ENCODE measurements at regions not wholly inside any gene's neighbourhood (a gene's known extent, or its start where the extent isn't known, plus 50 kb on each side); places are given as distances from the start of the nearest gene placed in this dataset.

DNA sequence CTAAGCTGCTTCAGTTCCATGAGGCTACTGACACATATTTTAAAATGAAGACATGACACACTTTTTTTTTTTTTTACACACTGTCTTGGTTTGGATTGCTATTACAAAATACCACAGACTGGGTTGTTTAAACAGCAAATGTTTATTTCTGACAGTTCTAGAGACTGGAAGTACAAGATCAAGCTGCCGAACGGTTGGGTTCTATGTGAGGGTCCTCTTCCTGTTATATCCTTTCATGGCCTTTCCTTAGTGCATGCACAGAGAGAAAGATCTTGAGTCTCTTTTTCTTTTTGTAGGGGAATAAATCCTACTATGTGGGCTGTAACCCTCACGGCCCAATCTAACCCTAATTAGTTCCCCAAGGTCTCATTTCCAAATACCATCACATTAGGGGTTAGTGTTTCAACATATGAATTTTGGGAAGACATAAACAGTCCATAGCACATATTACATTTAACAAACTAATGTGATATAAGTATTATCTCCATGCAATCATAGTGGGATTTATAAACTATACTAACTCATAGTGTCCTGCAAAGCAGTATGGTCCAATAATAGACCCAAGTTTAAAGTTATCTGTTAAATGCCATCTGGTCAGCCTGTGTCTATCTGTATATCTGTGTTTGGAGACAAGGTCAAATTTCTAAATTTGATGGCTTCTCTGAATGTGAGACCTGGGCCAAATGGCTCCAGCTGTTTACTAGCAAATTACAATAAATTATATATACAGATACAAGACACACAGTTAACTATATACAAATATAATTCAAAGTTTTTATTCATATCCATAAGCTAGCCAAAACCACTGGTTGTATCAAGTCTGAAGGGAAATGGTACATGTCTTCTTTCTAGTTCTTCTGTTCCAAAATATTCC lies 90.3 kb upstream of the NREP start:
- TF ChIP-seq CTCF (IDR thresholded peaks at IDR 0.05; ENCODE audit: insufficient read depth in 1 of 2, low read depth in 1 of 2, low read length in 1 of 2, severe bottlenecking in 1 of 2, unreplicated experiment in 1 of 2): no peak
- peaks cover 10% of the 10 kb centered on the region for H3K27me3 Mint-ChIP-seq (ENCODE audit: insufficient read depth, unreplicated experiment)
- Histone ChIP-seq H3K36me3 (ENCODE audit: control insufficient read depth, insufficient read depth, low read length) (no peaks in the 10 kb centered on the region), H3K9me3 (no peaks in the 10 kb centered on the region), H3K27me3 (replicated peaks; ENCODE audit: control insufficient read depth, insufficient read depth, low read length) (no peaks in the 10 kb centered on the region), H3K4me1 (no peaks in the 10 kb centered on the region), H3K4me3 (ENCODE audit: low read depth, low read length) (no peak overlapping the region)
- no peaks in the 10 kb centered on the region for H3K9me3 Mint-ChIP-seq (ENCODE audit: unreplicated experiment)
- H3K27ac Mint-ChIP-seq (ENCODE audit: unreplicated experiment): no peak overlapping the region
- no peaks in the 10 kb centered on the region for H3K4me1 Mint-ChIP-seq (ENCODE audit: low read depth, unreplicated experiment)
- DNase-seq: no peak
- ChIA-PET POLR2A (no interaction called here), CTCF (no interaction called here)
- intact Hi-C loops (cut with micrococcal nuclease; ENCODE audit: unreplicated experiment): loop anchor here (10.0 kb wide), 1 partner anchor 292 kb away; no protein-coding TSS in a partner anchor
- no peaks in the 10 kb centered on the region for H3K36me3 Mint-ChIP-seq (ENCODE audit: insufficient read depth, unreplicated experiment)
- BruUV-seq (replicated peaks): no TSS peak
- no peak overlapping the region for H3K4me3 Mint-ChIP-seq (ENCODE audit: unreplicated experiment)

DNA sequence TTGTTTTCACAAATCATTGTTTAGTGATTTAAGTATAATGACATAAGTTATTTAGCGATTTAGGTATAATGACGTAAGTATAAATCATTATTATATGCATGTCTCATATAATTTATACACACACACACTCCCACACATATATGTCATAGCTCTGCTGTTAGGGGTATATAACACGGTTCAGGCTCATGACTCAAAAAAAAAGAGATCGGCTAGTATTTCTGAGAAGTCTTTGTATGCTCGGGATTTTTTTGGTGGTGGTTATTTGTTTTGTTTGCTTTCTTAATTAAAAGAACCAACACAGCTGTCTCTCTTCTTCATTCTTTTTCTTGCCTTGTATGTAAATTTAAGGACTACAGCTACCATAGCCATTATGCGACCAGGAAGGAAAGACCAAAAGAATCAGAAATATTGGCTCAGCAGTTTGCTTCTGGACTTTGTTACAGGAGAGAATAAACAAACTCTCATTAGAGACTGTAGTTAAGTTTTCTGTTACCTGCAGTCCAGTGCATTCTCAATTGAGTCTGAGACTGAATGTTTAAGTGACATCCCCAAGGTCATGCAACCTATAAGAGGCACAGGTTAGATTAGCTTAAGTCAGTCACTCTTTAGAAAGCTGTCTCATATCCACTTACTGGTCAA lies 83.2 kb upstream of the NREP start:
- intact Hi-C loops (cut with micrococcal nuclease; ENCODE audit: unreplicated experiment): loop anchor here (10.0 kb wide), 1 partner anchor 285 kb away; no protein-coding TSS in a partner anchor
- H3K4me1 Mint-ChIP-seq (ENCODE audit: low read depth, unreplicated experiment): no peaks in the 10 kb centered on the region
- POLR2A ChIA-PET: no interaction called here

GRCh38 chr5:111839438-111839837 lies 82.4 kb upstream of the NREP start:
- Mint-ChIP-seq H3K27ac (ENCODE audit: unreplicated experiment) (no peak overlapping the region), H3K4me3 (ENCODE audit: unreplicated experiment) (no peak overlapping the region)

More for the DNA sequence above, 83.2 kb upstream of the NREP start:
- no TSS peak for BruUV-seq (replicated peaks)
- TF ChIP-seq CTCF (IDR thresholded peaks at IDR 0.05; ENCODE audit: insufficient read depth in 1 of 2, low read depth in 1 of 2, low read length in 1 of 2, severe bottlenecking in 1 of 2, unreplicated experiment in 1 of 2): no peak
- CTCF ChIA-PET: no interaction called here
- Mint-ChIP-seq H3K4me3 (ENCODE audit: unreplicated experiment) (no peak overlapping the region), H3K27ac (ENCODE audit: unreplicated experiment) (no peak overlapping the region), H3K36me3 (ENCODE audit: insufficient read depth, unreplicated experiment) (no peaks in the 10 kb centered on the region), H3K9me3 (ENCODE audit: unreplicated experiment) (no peaks in the 10 kb centered on the region), H3K27me3 (ENCODE audit: insufficient read depth, unreplicated experiment) (peaks cover 15% of the 10 kb centered on the region)
- Histone ChIP-seq H3K4me1 (no peaks in the 10 kb centered on the region), H3K27me3 (replicated peaks; ENCODE audit: control insufficient read depth, insufficient read depth, low read length) (no peaks in the 10 kb centered on the region), H3K4me3 (ENCODE audit: low read depth, low read length) (no peak overlapping the region), H3K36me3 (ENCODE audit: control insufficient read depth, insufficient read depth, low read length) (no peaks in the 10 kb centered on the region), H3K9me3 (no peaks in the 10 kb centered on the region)
- DNase-seq: no peak

More at GRCh38 chr5:111839438-111839837, 82.4 kb upstream of the NREP start:
- no peaks in the 10 kb centered on the region for H3K4me1 Mint-ChIP-seq (ENCODE audit: low read depth, unreplicated experiment)
- no peaks in the 10 kb centered on the region for H3K36me3 Mint-ChIP-seq (ENCODE audit: insufficient read depth, unreplicated experiment)
- Histone ChIP-seq H3K4me1 (no peaks in the 10 kb centered on the region), H3K9me3 (no peaks in the 10 kb centered on the region), H3K4me3 (ENCODE audit: low read depth, low read length) (no peak overlapping the region), H3K36me3 (ENCODE audit: control insufficient read depth, insufficient read depth, low read length) (no peaks in the 10 kb centered on the region), H3K27me3 (replicated peaks; ENCODE audit: control insufficient read depth, insufficient read depth, low read length) (no peaks in the 10 kb centered on the region)
- H3K9me3 Mint-ChIP-seq (ENCODE audit: unreplicated experiment): no peaks in the 10 kb centered on the region
- POLR2A ChIA-PET: no interaction called here
- CTCF ChIA-PET: no interaction called here
- DNase-seq: no peak
- peaks cover 15% of the 10 kb centered on the region for H3K27me3 Mint-ChIP-seq (ENCODE audit: insufficient read depth, unreplicated experiment)
- intact Hi-C loops (cut with micrococcal nuclease; ENCODE audit: unreplicated experiment): no loop called here
- TF ChIP-seq CTCF (IDR thresholded peaks at IDR 0.05; ENCODE audit: insufficient read depth in 1 of 2, low read depth in 1 of 2, low read length in 1 of 2, severe bottlenecking in 1 of 2, unreplicated experiment in 1 of 2): no peak
- BruUV-seq (replicated peaks): no TSS peak

Measured in Caco-2 (cell line).